ENCODE measurements at regions not wholly inside any gene's neighbourhood (a gene's known extent, or its start where the extent isn't known, plus 50 kb on each side); places are given as distances from the start of the nearest gene placed in this dataset.

DNA sequence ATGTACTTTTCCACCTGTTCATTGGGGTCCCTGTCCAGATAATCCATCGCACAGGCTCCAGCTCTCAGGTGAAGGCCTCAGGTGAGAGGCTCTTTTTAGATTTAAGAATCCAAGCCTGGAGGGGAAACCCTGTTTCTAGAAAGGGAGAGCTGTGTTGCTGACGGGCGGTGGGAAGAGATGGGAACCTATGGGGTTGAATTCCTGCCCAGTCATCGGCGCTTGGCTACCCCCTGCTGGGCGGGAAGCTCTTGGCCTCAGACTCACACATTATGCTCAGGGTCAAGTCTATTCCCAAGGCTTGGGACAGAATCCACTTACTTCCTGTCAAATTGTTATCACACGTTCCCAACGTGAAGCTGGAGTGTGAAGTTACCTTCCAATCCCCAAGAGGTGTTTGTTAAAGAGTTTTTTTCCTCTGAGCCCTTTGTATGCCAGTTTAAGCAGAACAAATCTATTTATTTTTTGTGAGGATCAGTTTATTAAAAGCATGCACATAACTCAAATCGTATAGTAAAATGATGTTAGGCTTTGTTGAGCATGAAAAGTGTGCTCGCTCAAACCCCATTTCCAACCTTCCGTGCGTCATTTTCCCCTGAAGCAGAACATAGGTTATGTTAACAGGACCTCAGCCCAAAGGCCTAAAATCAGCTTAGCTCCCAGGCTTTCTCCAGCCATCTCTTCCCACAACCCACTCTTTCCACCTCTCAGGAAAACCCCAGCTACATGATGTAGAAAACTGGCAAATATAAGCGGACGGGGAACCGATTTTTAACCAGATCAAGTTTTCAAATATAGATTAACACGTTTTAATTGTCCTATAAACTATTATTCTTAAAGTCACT, 181.7 kb upstream of the ETAA1 start:
- in situ Hi-C loops (cut with MboI; ENCODE audit: low sequenced_read_pairs) = loop anchor here (5.0 kb wide), 1 partner anchor 633 kb away; no protein-coding TSS in a partner anchor
- H3K9ac ChIP-seq (ENCODE audit: low read depth, low read length) = peak overlapping the region; percentile 59
- no peak overlapping the region for H3K4me3 ChIP-seq (ENCODE audit: insufficient read depth, low read depth, low read length)
- peak overlapping the region; percentile 91 for H3K23ac ChIP-seq (ENCODE audit: low read depth, low read length)
- intact Hi-C loops (cut with micrococcal nuclease) = loop anchor here (1.0 to 10.0 kb wide), 6 partner anchors 375 to 819 kb away; no protein-coding TSS in a partner anchor
- H2BK5ac ChIP-seq (ENCODE audit: low read depth, low read length, poor library complexity, severe bottlenecking) = peak overlapping the region; percentile 93
- peak overlapping the region; percentile 77 for H2AFZ ChIP-seq (replicated peaks; ENCODE audit: low read length, poor library complexity)
- H3K27ac ChIP-seq (ENCODE audit: insufficient read depth, low read length) = peak overlapping the region; percentile 86
- no CpG with 5 or more reads among the region's 16 CpGs for whole genome bisulfite sequencing, 2 experiments (ENCODE audit: extremely low coverage in 2 of 2, insufficient read length in 1 of 2)
- H3K79me1 ChIP-seq (ENCODE audit: low read depth in 1 of 2, low read length in 2 of 2) = peaks cover 11 to 15% of the 10 kb centered on the region in 2 experiments; a peak in 3 of 4 replicates
- peak overlapping the region; percentile 96 for H2AK5ac ChIP-seq (ENCODE audit: low read depth, low read length)
- ChIA-PET CTCF (interaction anchor here (0.5 to 2.0 kb wide), 12 partner anchors 9 to 1798 kb away, joined by 3 to 5 read pairs (median 3); no protein-coding TSS in a partner anchor), POLR2A (ENCODE audit: unreplicated experiment) (no interaction called here)
- peaks cover 2% of the 10 kb centered on the region; the same call in 1 of the 2 replicates for H3K9me3 ChIP-seq (ENCODE audit: control insufficient read depth, insufficient read depth, low read length)
- no peaks in the 10 kb centered on the region for H3K36me3 ChIP-seq (ENCODE audit: control insufficient read depth, insufficient read depth, low read length)
- peak overlapping the region; percentile 100; the same call in 2 of the 3 replicates for H2BK15ac ChIP-seq (ENCODE audit: low read depth, low read length)
- H3K27me3 ChIP-seq (ENCODE audit: control insufficient read depth, insufficient read depth, low read length) = no peaks in the 10 kb centered on the region
- peak overlapping the region; percentile 60 for H2AK9ac ChIP-seq (replicated peaks; ENCODE audit: low read depth, low read length, poor library complexity)
- H3K9me1 ChIP-seq (ENCODE audit: insufficient read depth, low read length) = peaks cover 18% of the 10 kb centered on the region
- peak overlapping the region; percentile 62 for H3K18ac ChIP-seq (ENCODE audit: low read depth, low read length)
- DNase-seq (peak; percentile 92), ATAC-seq (ENCODE audit: low read depth) (peak; percentile 95)
- peak overlapping the region; percentile 95 for H3K4ac ChIP-seq (ENCODE audit: low read depth, low read length)
- H4K91ac ChIP-seq (ENCODE audit: insufficient read depth, low read depth, low read length) = peak overlapping the region; percentile 89
- peak overlapping the region; percentile 57 to 95 for H4K8ac ChIP-seq (ENCODE audit: low read depth in 2 of 2, low read length in 2 of 2)
- peak overlapping the region; percentile 42 for H4K5ac ChIP-seq (ENCODE audit: low read depth, low read length)
- peak overlapping the region; percentile 92 for H2BK20ac ChIP-seq (ENCODE audit: low read depth, low read length)
- no peaks in the 10 kb centered on the region for H4K20me1 ChIP-seq (ENCODE audit: insufficient read depth, low read length)
- dilution Hi-C loops (cut with HindIII; ENCODE audit: low sequenced_read_pairs, unreplicated experiment) = loop anchor here (25.0 kb wide), 1 partner anchor 778 kb away; the partner anchor contains the start of gene MEIS1
- H2BK120ac ChIP-seq (ENCODE audit: low read depth, low read length) = peak overlapping the region; percentile 95
- peak overlapping the region; percentile 11 for H3K4me2 ChIP-seq (ENCODE audit: low read depth, low read length)
- H3K4me1 ChIP-seq (ENCODE audit: control insufficient read depth, insufficient read depth, low read length) = peaks cover 16% of the 10 kb centered on the region
- BruUV-seq (replicated peaks) = no TSS peak
- peak overlapping the region; percentile 58 for H3K56ac ChIP-seq (ENCODE audit: extremely low read depth, insufficient read depth, low read length)
- peak overlapping the region; percentile 87 for H3K14ac ChIP-seq (replicated peaks; ENCODE audit: low read depth, low read length)
- peak; percentile 43; the same call in 1 of the 2 replicates for TF ChIP-seq MAZ (IDR thresholded peaks at IDR 0.05; ENCODE audit: borderline replicate concordance, low read depth, low read length)
- TF ChIP-seq, protein P1, sequence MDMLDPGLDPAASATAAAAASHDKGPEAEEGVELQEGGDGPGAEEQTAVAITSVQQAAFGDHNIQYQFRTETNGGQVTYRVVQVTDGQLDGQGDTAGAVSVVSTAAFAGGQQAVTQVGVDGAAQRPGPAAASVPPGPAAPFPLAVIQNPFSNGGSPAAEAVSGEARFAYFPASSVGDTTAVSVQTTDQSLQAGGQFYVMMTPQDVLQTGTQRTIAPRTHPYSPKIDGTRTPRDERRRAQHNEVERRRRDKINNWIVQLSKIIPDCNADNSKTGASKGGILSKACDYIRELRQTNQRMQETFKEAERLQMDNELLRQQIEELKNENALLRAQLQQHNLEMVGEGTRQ (IDR thresholded peaks at IDR 0.05; ENCODE audit: low read depth, low read length) = no peak
- TF ChIP-seq MXI1 (IDR thresholded peaks at IDR 0.05; ENCODE audit: borderline replicate concordance, low read depth, low read length) = no peak
- TF ChIP-seq CTCF (conservative IDR thresholded peaks at IDR 0.05; ENCODE audit: low read depth, low read length) = peak; percentile 88
- TF ChIP-seq POLR2A (IDR thresholded peaks at IDR 0.05; ENCODE audit: low read depth, low read length) = no peak
- TF ChIP-seq MAFK (IDR thresholded peaks at IDR 0.05; ENCODE audit: low read depth, low read length) = no peak
- TF ChIP-seq FOS (IDR thresholded peaks at IDR 0.05; ENCODE audit: low read depth, low read length) = no peak
- no peak for TF ChIP-seq ELK1 (IDR thresholded peaks at IDR 0.05; ENCODE audit: borderline replicate concordance, low read depth, low read length)
- peak; percentile 95 for TF ChIP-seq RAD21 (IDR thresholded peaks at IDR 0.05; ENCODE audit: low read length)
- peak; percentile 90 for TF ChIP-seq SMC3 (IDR thresholded peaks at IDR 0.05; ENCODE audit: low read depth, low read length)
- TF ChIP-seq BHLHE40 (IDR thresholded peaks at IDR 0.05; ENCODE audit: low read depth, low read length) = 0 out of 2 replicates have a peak, but pooled peaks have one; percentile 6
- TF ChIP-seq CEBPB (IDR thresholded peaks at IDR 0.05; ENCODE audit: low read depth, low read length) = no peak
- TF ChIP-seq RCOR1 (IDR thresholded peaks at IDR 0.05; ENCODE audit: insufficient replicate concordance, low read length) = no peak

Data from IMR-90 (cell line).